ENCODE measurements at regions not wholly inside any gene's neighbourhood (a gene's known extent, or its start where the extent isn't known, plus 50 kb on each side); places are given as distances from the start of the nearest gene placed in this dataset.

DNA sequence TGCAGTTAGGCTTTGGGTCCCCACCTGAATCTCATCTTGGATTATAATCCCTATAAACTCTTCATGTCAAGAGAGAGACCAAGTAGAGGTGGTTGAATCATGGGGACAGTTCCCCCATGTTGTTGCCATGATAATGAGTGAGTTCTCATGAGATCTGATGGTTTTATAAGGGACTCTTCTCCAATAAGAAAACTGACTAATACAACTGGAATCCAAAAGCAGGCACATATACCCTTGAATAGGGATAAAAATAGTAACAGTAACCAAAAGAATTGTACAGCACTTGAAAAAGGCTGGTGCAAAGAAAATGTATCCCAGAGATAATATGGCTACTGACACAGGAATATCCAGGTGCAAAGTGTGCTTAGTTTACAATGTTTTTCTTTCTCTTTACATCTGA, 351.5 kb upstream of the MAD2L1 start:
- no peak for DNase-seq (ENCODE audit: low read depth)
- TF ChIP-seq, protein P1, sequence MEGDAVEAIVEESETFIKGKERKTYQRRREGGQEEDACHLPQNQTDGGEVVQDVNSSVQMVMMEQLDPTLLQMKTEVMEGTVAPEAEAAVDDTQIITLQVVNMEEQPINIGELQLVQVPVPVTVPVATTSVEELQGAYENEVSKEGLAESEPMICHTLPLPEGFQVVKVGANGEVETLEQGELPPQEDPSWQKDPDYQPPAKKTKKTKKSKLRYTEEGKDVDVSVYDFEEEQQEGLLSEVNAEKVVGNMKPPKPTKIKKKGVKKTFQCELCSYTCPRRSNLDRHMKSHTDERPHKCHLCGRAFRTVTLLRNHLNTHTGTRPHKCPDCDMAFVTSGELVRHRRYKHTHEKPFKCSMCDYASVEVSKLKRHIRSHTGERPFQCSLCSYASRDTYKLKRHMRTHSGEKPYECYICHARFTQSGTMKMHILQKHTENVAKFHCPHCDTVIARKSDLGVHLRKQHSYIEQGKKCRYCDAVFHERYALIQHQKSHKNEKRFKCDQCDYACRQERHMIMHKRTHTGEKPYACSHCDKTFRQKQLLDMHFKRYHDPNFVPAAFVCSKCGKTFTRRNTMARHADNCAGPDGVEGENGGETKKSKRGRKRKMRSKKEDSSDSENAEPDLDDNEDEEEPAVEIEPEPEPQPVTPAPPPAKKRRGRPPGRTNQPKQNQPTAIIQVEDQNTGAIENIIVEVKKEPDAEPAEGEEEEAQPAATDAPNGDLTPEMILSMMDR (conservative IDR thresholded peaks at IDR 0.05; ENCODE audit: low read depth, low read length), result no peak
- no peak overlapping the region for H3K4me3 ChIP-seq (ENCODE audit: low read length)

DNA sequence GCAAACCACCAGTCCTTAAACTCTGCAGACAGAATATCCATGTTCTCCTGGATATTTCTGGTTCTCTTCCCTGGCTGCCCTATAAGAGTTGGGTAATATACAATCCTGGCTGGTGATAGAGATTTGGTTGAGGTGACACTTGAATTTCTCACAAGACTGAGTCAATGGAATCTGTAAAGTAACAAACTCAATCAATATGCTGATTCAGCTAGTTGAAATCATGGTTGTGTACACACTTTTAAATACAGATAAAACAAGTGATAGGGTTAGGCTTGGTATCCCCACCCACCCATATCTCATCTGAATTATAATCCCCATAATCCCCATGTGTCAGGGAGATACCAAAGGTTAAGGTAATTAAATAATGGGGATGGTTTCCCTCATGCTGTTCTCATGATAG, 349.2 kb upstream of the MAD2L1 start:
- no peak overlapping the region for H3K4me3 ChIP-seq (ENCODE audit: low read length)
- TF ChIP-seq, protein P1 (conservative IDR thresholded peaks at IDR 0.05; ENCODE audit: low read depth, low read length), result no peak
- no peak for DNase-seq (ENCODE audit: low read depth)

DNA sequence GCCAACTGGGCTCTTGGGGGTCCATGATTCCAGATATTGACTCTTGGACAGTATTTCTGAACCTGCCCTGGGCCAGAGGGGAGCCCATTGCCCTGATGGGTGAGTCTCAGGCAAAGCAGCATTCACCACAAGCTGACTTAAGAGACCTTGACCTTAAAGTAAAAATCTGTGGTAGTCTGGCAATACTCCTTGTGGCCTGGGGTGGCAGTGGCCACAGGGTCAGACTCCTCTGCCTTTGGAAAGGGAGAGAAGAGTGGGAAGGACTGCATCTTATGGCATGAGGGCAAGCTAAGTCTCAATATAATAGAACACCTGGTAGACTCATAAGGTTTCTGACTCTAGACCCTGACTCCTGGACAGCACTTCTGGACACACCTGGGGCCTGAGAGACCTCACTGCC, 340.3 kb upstream of the MAD2L1 start:
- DNase-seq (ENCODE audit: low read depth), result no peak
- H3K4me3 ChIP-seq (ENCODE audit: low read length), result no peak overlapping the region
- TF ChIP-seq, protein P1 (conservative IDR thresholded peaks at IDR 0.05; ENCODE audit: low read depth, low read length), result no peak

DNA sequence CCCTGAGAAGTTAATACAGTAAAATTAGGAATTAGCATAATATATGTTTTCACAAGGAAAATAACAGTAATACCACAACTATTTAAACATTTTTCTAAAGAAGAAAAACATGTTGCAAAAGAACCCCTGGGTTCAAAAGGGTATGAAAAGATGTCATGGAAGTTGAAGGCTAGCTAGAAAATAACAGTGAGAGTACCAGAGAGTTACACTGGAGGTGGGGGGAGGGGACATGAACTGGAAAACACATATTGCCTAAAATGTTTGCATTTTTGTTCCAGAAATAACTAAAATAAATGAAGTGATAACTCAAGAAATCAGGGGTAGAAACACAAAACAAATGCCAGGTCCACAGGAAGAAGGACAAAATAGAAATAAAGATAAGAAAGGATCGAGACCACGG, 336.6 kb upstream of the MAD2L1 start:
- no peak overlapping the region for H3K4me3 ChIP-seq (ENCODE audit: low read length)
- DNase-seq (ENCODE audit: low read depth), result no peak
- TF ChIP-seq, protein P1 (conservative IDR thresholded peaks at IDR 0.05; ENCODE audit: low read depth, low read length), result no peak

DNA sequence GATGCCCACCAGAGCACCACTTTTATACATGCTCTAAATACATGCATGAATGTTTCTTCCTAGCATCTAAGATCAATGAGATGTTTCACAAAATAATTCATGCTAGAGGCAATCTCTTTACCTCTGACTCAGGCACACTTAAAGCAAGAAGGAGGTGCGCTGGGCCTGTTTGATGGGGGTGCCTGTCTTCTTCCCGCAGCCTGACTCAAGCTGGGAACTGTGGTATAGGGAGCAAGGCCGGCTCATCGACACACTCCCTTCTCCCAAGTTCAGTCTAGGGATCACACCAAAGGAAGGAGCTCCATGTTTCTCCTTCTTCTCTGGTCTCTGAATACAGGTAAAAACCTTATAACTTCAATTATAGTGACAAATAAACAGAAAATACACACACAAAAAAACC, 333.8 kb upstream of the MAD2L1 start:
- DNase-seq (ENCODE audit: low read depth), result no peak
- TF ChIP-seq, protein P1 (conservative IDR thresholded peaks at IDR 0.05; ENCODE audit: low read depth, low read length), result no peak
- no peak overlapping the region for H3K4me3 ChIP-seq (ENCODE audit: low read length)

DNA sequence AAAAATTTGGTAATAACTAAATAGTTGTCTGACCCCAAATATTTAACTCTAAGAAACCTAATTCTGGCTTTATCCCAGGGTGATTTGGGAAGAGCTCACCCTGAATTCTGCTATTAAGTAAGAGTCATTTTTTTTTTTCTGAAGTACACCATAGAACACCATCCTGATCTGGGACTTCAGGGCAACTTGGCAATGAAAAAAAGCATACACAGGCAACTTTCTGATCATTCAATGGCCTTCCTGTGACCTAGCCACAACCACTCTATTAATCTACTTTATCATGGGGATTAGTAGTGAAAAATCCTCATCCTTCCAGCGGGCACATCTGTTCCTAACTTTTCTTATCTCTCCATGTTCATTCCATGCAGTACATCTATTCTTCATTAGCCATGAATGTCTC, 333.2 kb upstream of the MAD2L1 start:
- no peak for DNase-seq (ENCODE audit: low read depth)
- H3K4me3 ChIP-seq (ENCODE audit: low read length), result no peak overlapping the region
- TF ChIP-seq, protein P1 (conservative IDR thresholded peaks at IDR 0.05; ENCODE audit: low read depth, low read length), result no peak

DNA sequence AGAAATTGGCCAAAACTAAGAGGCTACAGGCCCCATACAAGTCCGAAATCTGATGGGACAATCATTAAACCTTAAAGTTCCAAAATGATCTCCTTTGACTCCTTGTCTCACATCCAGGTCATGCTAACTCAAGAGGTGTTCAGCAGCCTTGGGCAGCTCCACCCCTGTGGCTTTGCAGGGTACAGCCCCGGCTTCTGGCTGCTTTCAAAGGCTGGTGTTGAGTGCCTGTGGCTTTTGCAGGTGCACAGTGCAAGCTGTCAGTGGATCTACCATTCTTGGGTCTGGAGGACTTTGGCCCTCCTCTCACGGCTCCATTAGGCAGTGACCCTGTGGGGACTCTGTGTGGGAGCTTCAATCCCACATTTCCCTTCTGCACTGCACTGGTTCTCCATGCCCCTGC, 329.1 kb upstream of the MAD2L1 start:
- TF ChIP-seq, protein P1 (conservative IDR thresholded peaks at IDR 0.05; ENCODE audit: low read depth, low read length), result no peak
- DNase-seq (ENCODE audit: low read depth), result no peak
- no peak overlapping the region for H3K4me3 ChIP-seq (ENCODE audit: low read length)

Measured in retinal pigment epithelial cell (primary cell).